ENCODE measurements at regions not wholly inside any gene's neighbourhood (a gene's known extent, or its start where the extent isn't known, plus 50 kb on each side); places are given as distances from the start of the nearest gene placed in this dataset.
"Not testable (repeated sequence)": the region's sequence is repeated elsewhere in the genome, so short reads cannot be mapped to it uniquely, and the experiment has no call there.

- no peak overlapping the region for H3K27ac ChIP-seq (ENCODE audit: low read depth, low read length)
- no peaks in the 10 kb centered on the region for H3K9me2 ChIP-seq (replicated peaks; ENCODE audit: control insufficient read depth, low read length)
- H3K9me3 ChIP-seq (ENCODE audit: control insufficient read depth, insufficient read depth, low read length): no peaks in the 10 kb centered on the region
- no peaks in the 10 kb centered on the region for H3K36me3 ChIP-seq (ENCODE audit: control insufficient read depth, low read length)
- no peaks in the 10 kb centered on the region for H3K79me2 ChIP-seq (ENCODE audit: control insufficient read depth, low read length)
- no peaks in the 10 kb centered on the region for H4K20me1 ChIP-seq (ENCODE audit: control insufficient read depth, insufficient read depth, low read depth, low read length)
- H3K4me1 ChIP-seq (ENCODE audit: control insufficient read depth, low read length): no peaks in the 10 kb centered on the region
- no peaks in the 10 kb centered on the region for H3K27me3 ChIP-seq (ENCODE audit: control insufficient read depth, low read length)
- no peak overlapping the region for H3K4me2 ChIP-seq (ENCODE audit: low read length)
- no peak overlapping the region for H3K4me3 ChIP-seq (ENCODE audit: low read length)
- TF ChIP-seq EZH2phosphoT487 (IDR thresholded peaks at IDR 0.05; ENCODE audit: borderline replicate concordance, low read length) (no peak), CTCF (IDR thresholded peaks at IDR 0.05; ENCODE audit: low read depth, low read length, poor library complexity, severe bottlenecking) (no peak)
- H3F3A ChIP-seq (ENCODE audit: control insufficient read depth, insufficient read depth): no peaks in the 10 kb centered on the region
These were observed 387.6 kb upstream of the MAF start for GRCh38 chr16:79988089-79988488.

GRCh38 chr16:79986352-79986751 lies 385.8 kb upstream of the MAF start:
- Histone ChIP-seq H3K36me3 (ENCODE audit: control insufficient read depth, low read length) (no peaks in the 10 kb centered on the region), H4K20me1 (ENCODE audit: control insufficient read depth, insufficient read depth, low read depth, low read length) (no peaks in the 10 kb centered on the region), H3K27me3 (ENCODE audit: control insufficient read depth, low read length) (no peaks in the 10 kb centered on the region), H3K4me2 (ENCODE audit: low read length) (no peak overlapping the region), H3K4me1 (ENCODE audit: control insufficient read depth, low read length) (no peaks in the 10 kb centered on the region), H3K9me3 (ENCODE audit: control insufficient read depth, insufficient read depth, low read length) (no peaks in the 10 kb centered on the region), H3K79me2 (ENCODE audit: control insufficient read depth, low read length) (no peaks in the 10 kb centered on the region), H3K27ac (ENCODE audit: low read depth, low read length) (no peak overlapping the region), H3K9me2 (replicated peaks; ENCODE audit: control insufficient read depth, low read length) (no peaks in the 10 kb centered on the region), H3K4me3 (ENCODE audit: low read length) (no peak overlapping the region), H3F3A (ENCODE audit: control insufficient read depth, insufficient read depth) (no peaks in the 10 kb centered on the region)
- TF ChIP-seq CTCF (IDR thresholded peaks at IDR 0.05; ENCODE audit: low read depth, low read length, poor library complexity, severe bottlenecking) (no peak), EZH2phosphoT487 (IDR thresholded peaks at IDR 0.05; ENCODE audit: borderline replicate concordance, low read length) (no peak)

GRCh38 chr16:79985606-79986005 lies 385.1 kb upstream of the MAF start:
- Histone ChIP-seq H3K27me3 (ENCODE audit: control insufficient read depth, low read length) (no peaks in the 10 kb centered on the region), H3K4me3 (ENCODE audit: low read length) (no peak overlapping the region), H3K9me2 (replicated peaks; ENCODE audit: control insufficient read depth, low read length) (no peaks in the 10 kb centered on the region), H4K20me1 (ENCODE audit: control insufficient read depth, insufficient read depth, low read depth, low read length) (no peaks in the 10 kb centered on the region), H3K4me1 (ENCODE audit: control insufficient read depth, low read length) (no peaks in the 10 kb centered on the region), H3K36me3 (ENCODE audit: control insufficient read depth, low read length) (no peaks in the 10 kb centered on the region), H3K27ac (ENCODE audit: low read depth, low read length) (no peak overlapping the region), H3K79me2 (ENCODE audit: control insufficient read depth, low read length) (no peaks in the 10 kb centered on the region), H3K4me2 (ENCODE audit: low read length) (no peak overlapping the region), H3K9me3 (ENCODE audit: control insufficient read depth, insufficient read depth, low read length) (no peaks in the 10 kb centered on the region), H3F3A (ENCODE audit: control insufficient read depth, insufficient read depth) (no peaks in the 10 kb centered on the region)
- TF ChIP-seq EZH2phosphoT487 (IDR thresholded peaks at IDR 0.05; ENCODE audit: borderline replicate concordance, low read length) (no peak), CTCF (IDR thresholded peaks at IDR 0.05; ENCODE audit: low read depth, low read length, poor library complexity, severe bottlenecking) (no peak)

DNA sequence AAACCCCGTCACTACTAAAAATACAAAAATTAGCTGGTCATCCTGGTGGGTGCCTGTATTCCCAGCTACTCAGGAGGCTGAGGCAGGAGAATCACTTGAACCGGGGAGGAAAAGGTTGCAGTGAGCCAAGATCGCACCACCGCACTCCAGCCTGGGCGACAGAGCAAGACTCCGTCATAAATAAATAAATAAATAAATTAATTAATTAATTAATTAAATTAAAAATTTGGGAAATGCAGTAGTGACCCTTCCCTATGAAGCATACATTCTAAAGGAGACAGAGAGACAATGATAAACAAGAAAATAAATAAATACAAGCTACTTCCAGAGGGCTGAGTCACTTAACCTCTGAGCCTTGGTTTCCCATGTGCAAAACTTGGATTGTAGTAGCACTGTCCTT lies 383.6 kb upstream of the MAF start:
- not testable (repeated sequence) for H3F3A ChIP-seq (ENCODE audit: control insufficient read depth, insufficient read depth); H3K79me2 ChIP-seq (ENCODE audit: control insufficient read depth, low read length); H3K9me3 ChIP-seq (ENCODE audit: control insufficient read depth, insufficient read depth, low read length); H3K9me2 ChIP-seq (replicated peaks; ENCODE audit: control insufficient read depth, low read length); H3K27ac ChIP-seq (ENCODE audit: low read depth, low read length); H3K27me3 ChIP-seq (ENCODE audit: control insufficient read depth, low read length); H3K36me3 ChIP-seq (ENCODE audit: control insufficient read depth, low read length); H4K20me1 ChIP-seq (ENCODE audit: control insufficient read depth, insufficient read depth, low read depth, low read length); H3K4me3 ChIP-seq (ENCODE audit: low read length); H3K4me1 ChIP-seq (ENCODE audit: control insufficient read depth, low read length); H3K4me2 ChIP-seq (ENCODE audit: low read length)

Data from DOHH2 (cell line).